Adrenal gland (tissue), 9 donors: ENCODE measurements at regions not wholly inside any gene's neighbourhood (a gene's known extent, or its start where the extent isn't known, plus 50 kb on each side); places are given as distances from the start of the nearest gene placed in this dataset.

Source experiments
- DNase-seq, 7 donors: peaks; one replicate each; pipeline ENCODE4 v3.0.0-alpha.2; 2019 to 2020
- H3K27ac ChIP-seq, 5 donors: fragments of 200-600 bp; sonication (generic) in 4 of 5; 1 replicate in 3 of 5; 2 replicates in 2 of 5; pipeline versions ENCODE4 v1.5.1 to v1.8.0; 2016 to 2020; ENCODE audit warnings: mild to moderate bottlenecking in 1 of 5
- H3K27me3 ChIP-seq: fragments of 200-600 bp; 2 replicates; pipeline ENCODE4 v1.8.0; 2021
- H3K36me3 ChIP-seq, 2 donors: fragments of 200-600 bp; replicated peaks in 1 of 2; 1 replicate in 1 of 2; 2 replicates in 1 of 2; pipeline versions ENCODE4 v1.5.1 to v1.8.0; 2018 to 2022
- H3K4me1 ChIP-seq, 2 donors: fragments of 200-600 bp; replicated peaks in 1 of 2; 1 replicate in 1 of 2; 2 replicates in 1 of 2; pipeline versions ENCODE4 v1.5.1 to v1.8.0; 2018 to 2021
- H3K4me3 ChIP-seq, 4 donors: fragments of 200-600 bp; sonication (generic) in 3 of 4; one replicate each; pipeline ENCODE4 v1.5.1; 2016 to 2018
- H3K9me3 ChIP-seq, 3 donors: fragments of 200-600 bp; sonication (generic) in 1 of 3; replicated peaks in 1 of 3; 1 replicate in 2 of 3; 2 replicates in 1 of 3; pipeline versions ENCODE4 v1.5.1 to v1.8.0; 2016 to 2021
- CTCF ChIP-seq, 6 experiments: fragments of 450-650 bp in 4 of 6; fragments of 200-600 bp in 2 of 6; sonication (generic) in 1 of 6; IDR thresholded peaks; 1 replicate in 5 of 6; 2 replicates in 1 of 6; pipeline versions ENCODE4 v1.5.1 to v1.8.0; 2016 to 2021; ENCODE audit warnings: antibody characterized with exemption in 6 of 6, mild to moderate bottlenecking in 2 of 6, moderate library complexity in 1 of 6
- POLR2A ChIP-seq, 2 donors: fragments of 450-650 bp; IDR thresholded peaks; one replicate each; pipeline ENCODE4 v1.6.1; 2017; ENCODE audit warnings: antibody characterized with exemption in 2 of 2, mild to moderate bottlenecking in 2 of 2, moderate library complexity in 1 of 2
- WGBS, 4 donors: extraction: QIAGEN DNeasy Blood & Tissue Kit in 2 of 4; methylation state at CpG; one replicate each; pipeline versions ENCODE4 v1.1.5 to v1.1.7; 2013 to 2017; 5-methylcytosine and 5-hydroxymethylcytosine counted together
- intact Hi-C, 2 donors: fragments of 100-400 bp; cut with DNase I; formaldehyde crosslinking; loops; one replicate each; pipeline versions ENCODE4 v1.14.1 to v1.15.0; 2022 to 2023
- donor health status: healthy with polysubstance abuse.
- donor health status: Bipolar disorder and iron deficiency.
- donor health status: DM: yes; HTN: yes; CAD: no.
- donor health status: DM: no; HTN: no; CAD: no.
- donor health status: DM: no; HTN: no; CAD: no.

GRCh38 chr12:69042970-69043369, 110.0 kb upstream of the CPM start:
- no peaks in the 10 kb centered on the region for H3K36me3 ChIP-seq
- no peaks in the 10 kb centered on the region for H3K9me3 ChIP-seq
- intact Hi-C loops: no loop called here
- H3K4me1 ChIP-seq: no peaks in the 10 kb centered on the region
- no peak for TF ChIP-seq POLR2A (IDR thresholded peaks at IDR 0.05)
- TF ChIP-seq CTCF (IDR thresholded peaks at IDR 0.05): no peak
- no peaks in the 10 kb centered on the region for H3K27me3 ChIP-seq
- no peak for DNase-seq
- no peak overlapping the region for H3K4me3 ChIP-seq
- 82 to 89% (median 86%) methylated on average over 2 to 4 of the region's 4 CpGs for WGBS, 4 donors
- H3K27ac ChIP-seq: no peak overlapping the region

- intact Hi-C loops: no loop called here
- DNase-seq: no peak
- no peaks in the 10 kb centered on the region for H3K9me3 ChIP-seq
- no peak overlapping the region for H3K27ac ChIP-seq
- no peaks in the 10 kb centered on the region for H3K27me3 ChIP-seq
- no peaks in the 10 kb centered on the region for H3K4me1 ChIP-seq
- no peaks in the 10 kb centered on the region for H3K36me3 ChIP-seq
- no peak overlapping the region for H3K4me3 ChIP-seq
- no peak for TF ChIP-seq CTCF (IDR thresholded peaks at IDR 0.05)
- WGBS, 4 donors: 82 to 96% (median 91%) methylated on average over 2 of the region's 2 CpGs
Observed at GRCh38 chr12:69044887-69045286, 111.9 kb upstream of the CPM start.

- H3K36me3 ChIP-seq: no peaks in the 10 kb centered on the region
- no peaks in the 10 kb centered on the region for H3K27me3 ChIP-seq
- no peaks in the 10 kb centered on the region for H3K9me3 ChIP-seq
- H3K27ac ChIP-seq: no peak overlapping the region
- 90 to 95% (median 95%) methylated on average over 6 of the region's 6 CpGs for WGBS, 4 donors
- DNase-seq: no peak
- TF ChIP-seq CTCF (IDR thresholded peaks at IDR 0.05): no peak
- no peak for TF ChIP-seq POLR2A (IDR thresholded peaks at IDR 0.05)
- H3K4me1 ChIP-seq: no peaks in the 10 kb centered on the region
- H3K4me3 ChIP-seq: no peak overlapping the region
- intact Hi-C loops: no loop called here
Observed at GRCh38 chr12:69045430-69045829, 112.5 kb upstream of the CPM start.

- DNase-seq: no peak
- H3K9me3 ChIP-seq: no peaks in the 10 kb centered on the region
- 52 to 57% (median 55%) methylated on average over 2 of the region's 2 CpGs for WGBS, 4 donors
- TF ChIP-seq CTCF (IDR thresholded peaks at IDR 0.05): no peak
- no peak for TF ChIP-seq POLR2A (IDR thresholded peaks at IDR 0.05)
- H3K27me3 ChIP-seq: no peaks in the 10 kb centered on the region
- no peak overlapping the region for H3K27ac ChIP-seq
- H3K36me3 ChIP-seq: no peaks in the 10 kb centered on the region
- H3K4me3 ChIP-seq: no peak overlapping the region
- no peaks in the 10 kb centered on the region for H3K4me1 ChIP-seq
- intact Hi-C loops: no loop called here
Observed at GRCh38 chr12:69046363-69046762, 113.4 kb upstream of the CPM start.
